ENCODE measurements at regions not wholly inside any gene's neighbourhood (a gene's known extent, or its start where the extent isn't known, plus 50 kb on each side); places are given as distances from the start of the nearest gene placed in this dataset.

DNA sequence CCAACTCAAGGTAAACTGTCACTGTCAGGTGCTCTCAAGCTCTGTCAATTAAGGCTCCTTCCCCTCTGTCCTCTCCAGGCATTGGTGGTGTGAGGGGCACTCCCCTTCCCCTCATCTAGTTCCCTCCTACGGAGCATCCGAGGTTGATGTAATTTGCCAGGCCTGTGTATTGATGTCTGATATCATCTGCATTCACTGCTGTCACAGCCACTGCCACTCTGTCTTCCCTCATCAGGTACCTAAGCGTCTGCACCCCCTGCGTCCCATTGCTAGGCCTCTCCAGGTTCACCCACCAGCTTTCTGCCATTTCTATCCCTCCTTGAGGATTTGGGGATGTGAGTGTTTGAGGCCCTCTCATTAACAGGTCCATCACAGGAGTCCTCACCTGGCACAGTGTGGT lies 50.0 kb upstream of the SYT13 start:
- TF ChIP-seq POLR2A (IDR thresholded peaks at IDR 0.05; ENCODE audit: low read depth, low read length) = no peak
- TF ChIP-seq TAF1 (IDR thresholded peaks at IDR 0.05; ENCODE audit: borderline replicate concordance, low read depth, low read length) = no peak
- no peak for TF ChIP-seq POLR2AphosphoS5 (IDR thresholded peaks at IDR 0.05; ENCODE audit: low read depth, low read length)

Measured in GM12892 (cell line).